CD14-positive monocyte (primary cell): ENCODE measurements at regions not wholly inside any gene's neighbourhood (a gene's known extent, or its start where the extent isn't known, plus 50 kb on each side); places are given as distances from the start of the nearest gene placed in this dataset.
"Not testable (repeated sequence)": the region's sequence is repeated elsewhere in the genome, so short reads cannot be mapped to it uniquely, and the experiment has no call there.

Source experiments
- DNase-seq, 3 donors: peaks; one replicate each; pipeline ENCODE4 v3.0.0-alpha.2; 2011 to 2022
- H2AFZ ChIP-seq: 2 replicates; pipeline ENCODE4 v1.6.0; 2012; ENCODE audit warnings: mild to moderate bottlenecking, low read depth, low read length, inconsistent platforms; ENCODE audit not compliant: insufficient read depth, poor library complexity, severe bottlenecking
- H3K27ac ChIP-seq, 2 donors: 1 replicate in 1 of 2; 2 replicates in 1 of 2; pipeline ENCODE4 v1.5.1; 2012 to 2013; ENCODE audit warnings: low read length in 2 of 2, control low read depth in 1 of 2, inconsistent platforms in 1 of 2, low read depth in 1 of 2, mild to moderate bottlenecking in 1 of 2
- H3K27me3 ChIP-seq, 2 donors: one replicate each; pipeline versions ENCODE4 v1.6.0 to v1.6.1; 2011 to 2013; ENCODE audit warnings: low read length in 2 of 2; ENCODE audit not compliant: control insufficient read depth in 2 of 2, insufficient read depth in 2 of 2
- H3K36me3 ChIP-seq, 2 donors: replicated peaks in 1 of 2; 1 replicate in 1 of 2; 2 replicates in 1 of 2; pipeline versions ENCODE4 v1.5.1 to v1.6.1; 2012 to 2013; ENCODE audit warnings: low read length in 2 of 2, control low read depth in 1 of 2, inconsistent platforms in 1 of 2, mild to moderate bottlenecking in 1 of 2; ENCODE audit not compliant: insufficient read depth in 2 of 2, control insufficient read depth in 1 of 2
- H3K4me1 ChIP-seq, 2 donors: 1 replicate in 1 of 2; 2 replicates in 1 of 2; pipeline versions ENCODE4 v1.5.1 to v1.6.1; 2012 to 2013; ENCODE audit warnings: low read length in 2 of 2, control low read depth in 1 of 2, inconsistent platforms in 1 of 2, mild to moderate bottlenecking in 1 of 2, moderate library complexity in 1 of 2; ENCODE audit not compliant: insufficient read depth in 2 of 2, control insufficient read depth in 1 of 2
- H3K4me2 ChIP-seq: replicated peaks from 2 replicates; pipeline ENCODE3; 2012; ENCODE audit warnings: low read length, moderate library complexity, mild to moderate bottlenecking; ENCODE audit not compliant: poor library complexity, severe bottlenecking; ENCODE audit errors: extremely low read depth
- H3K4me3 ChIP-seq, 3 experiments: fragments of 200-600 bp in 1 of 3; sonication (generic) in 1 of 3; replicated peaks in 1 of 3; 1 replicate in 2 of 3; 2 replicates in 1 of 3; pipeline ENCODE4 v1.5.1; 2011 to 2013; ENCODE audit warnings: low read length in 3 of 3, mild to moderate bottlenecking in 3 of 3, control low read depth in 2 of 3, low read depth in 2 of 3, inconsistent platforms in 1 of 3, moderate library complexity in 1 of 3
- H3K79me2 ChIP-seq: 2 replicates; pipeline ENCODE4 v1.6.0; 2012; ENCODE audit warnings: mild to moderate bottlenecking, control low read depth, inconsistent platforms, low read length, moderate library complexity; ENCODE audit not compliant: insufficient read depth
- H3K9ac ChIP-seq: 2 replicates; pipeline ENCODE4 v1.6.0; 2017; ENCODE audit warnings: low read length, mild to moderate bottlenecking; ENCODE audit not compliant: insufficient read depth, poor library complexity, severe bottlenecking
- H3K9me3 ChIP-seq, 2 donors: replicated peaks in 1 of 2; 1 replicate in 1 of 2; 2 replicates in 1 of 2; pipeline versions ENCODE4 v1.5.1 to v1.6.1; 2012 to 2013; ENCODE audit warnings: low read length in 2 of 2, control low read depth in 1 of 2; ENCODE audit not compliant: control insufficient read depth in 1 of 2, insufficient read depth in 1 of 2
- H4K20me1 ChIP-seq: 2 replicates; pipeline ENCODE4 v1.6.0; 2012; ENCODE audit warnings: mild to moderate bottlenecking, low read length, control low read depth, moderate library complexity; ENCODE audit not compliant: insufficient read depth
- H3K27ac Mint-ChIP-seq, 7 donors: one replicate each; pipeline ENCODE4 v1.8.0; 2020; ENCODE audit warnings: mild to moderate bottlenecking in 7 of 7, mixed read lengths in 7 of 7, moderate library complexity in 6 of 7, inconsistent platforms in 2 of 7
- H3K27me3 Mint-ChIP-seq, 3 donors: one replicate each; pipeline ENCODE4 v1.8.0; 2021 to 2022; ENCODE audit warnings: low read depth in 3 of 3, mild to moderate bottlenecking in 3 of 3, mixed read lengths in 3 of 3, moderate library complexity in 3 of 3, inconsistent platforms in 1 of 3
- H3K36me3 Mint-ChIP-seq, 2 donors: one replicate each; pipeline ENCODE4 v1.8.0; 2020; ENCODE audit warnings: mixed read lengths in 2 of 2, inconsistent platforms in 1 of 2, mild to moderate bottlenecking in 1 of 2
- H3K4me1 Mint-ChIP-seq: one replicate; pipeline ENCODE4 v1.8.0; 2020; ENCODE audit warnings: mild to moderate bottlenecking, mixed read lengths
- H3K4me3 Mint-ChIP-seq, 2 donors: one replicate each; pipeline ENCODE4 v1.8.0; 2020; ENCODE audit warnings: mild to moderate bottlenecking in 2 of 2, mixed read lengths in 2 of 2, moderate library complexity in 1 of 2
- H3K9me3 Mint-ChIP-seq, 7 donors: one replicate each; pipeline ENCODE4 v1.8.0; 2020 to 2022; ENCODE audit warnings: mixed read lengths in 7 of 7, mild to moderate bottlenecking in 6 of 7, moderate library complexity in 6 of 7, inconsistent platforms in 2 of 7
- CTCF ChIP-seq: fragments of 200-600 bp; IDR thresholded peaks from one replicate; pipeline ENCODE4 v1.8.0; 2022; ENCODE audit warnings: antibody characterized with exemption, mild to moderate bottlenecking
- WGBS: methylation state at CpG from one replicate; pipeline ENCODE4 v1.1.5; 2013; ENCODE audit warnings: missing lambda C conversion rate; ENCODE audit not compliant: insufficient coverage; 5-methylcytosine and 5-hydroxymethylcytosine counted together
- intact Hi-C, 2 donors: fragments of 100-400 bp; cut with micrococcal nuclease; formaldehyde crosslinking; loops; one replicate each; pipeline versions ENCODE4 v1.15.0 to v1.15.1; 2023

DNA sequence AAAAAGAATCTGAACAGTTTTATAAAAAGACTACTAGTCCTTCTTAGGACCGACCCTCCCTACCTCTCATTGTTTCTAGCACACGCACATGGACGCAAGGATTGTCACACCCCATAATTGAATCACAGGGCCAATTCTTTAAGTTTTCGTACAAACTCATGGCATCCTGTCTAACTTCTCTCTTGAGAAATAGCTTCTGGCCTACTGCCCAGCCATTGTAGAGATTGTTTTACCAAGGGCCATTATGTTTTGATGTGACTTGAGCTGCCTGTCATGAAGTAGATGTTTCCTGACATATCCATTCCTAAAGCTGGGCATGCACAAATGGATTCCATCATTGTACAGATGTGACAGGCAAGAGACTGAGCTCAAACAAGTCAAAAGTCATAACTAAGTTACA lies 1672.1 kb upstream of the C9orf72 start:
- Mint-ChIP-seq H3K9me3 (peaks cover 0 to 3% (median 2%) of the 10 kb centered on the region in 7 donors), H3K4me3 (no peak overlapping the region), H3K4me1 (no peaks in the 10 kb centered on the region), H3K27me3 (no peaks in the 10 kb centered on the region), H3K36me3 (no peaks in the 10 kb centered on the region), H3K27ac (no peak overlapping the region)
- Histone ChIP-seq H3K9me3 (peaks cover 0 to 3% of the 10 kb centered on the region in 2 donors), H3K79me2 (no peaks in the 10 kb centered on the region), H2AFZ (no peak overlapping the region), H3K4me1 (no peaks in the 10 kb centered on the region), H3K27me3 (no peaks in the 10 kb centered on the region), H3K4me3 (no peak overlapping the region), H3K9ac (no peak overlapping the region), H3K4me2 (no peak overlapping the region), H3K36me3 (no peaks in the 10 kb centered on the region), H3K27ac (no peak overlapping the region), H4K20me1 (no peaks in the 10 kb centered on the region)
- WGBS: 97% methylated on average over 3 of the region's 4 CpGs
- intact Hi-C loops: no loop called here
- no peak for DNase-seq
- TF ChIP-seq CTCF: no peak

DNA sequence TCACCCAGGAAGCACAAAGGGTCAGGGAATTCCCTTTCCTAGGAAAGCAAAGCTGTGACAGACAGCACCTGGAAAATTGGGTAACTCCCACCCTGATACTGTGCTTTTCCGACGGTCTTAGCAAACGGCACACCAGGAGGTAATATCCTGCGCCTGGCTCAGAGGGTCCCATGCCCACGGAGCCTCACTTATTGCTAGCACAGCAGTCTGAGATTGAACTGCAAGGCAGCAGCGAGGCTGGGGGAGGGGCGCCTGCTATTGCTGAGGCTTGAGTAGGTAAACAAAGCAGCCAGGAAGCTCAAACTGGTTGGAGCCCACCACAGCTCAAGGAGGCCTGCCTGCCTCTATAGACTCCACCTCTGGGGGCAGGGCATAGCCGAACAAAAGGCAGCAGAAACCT lies 1697.1 kb upstream of the C9orf72 start:
- H2AFZ ChIP-seq, H3K27ac Mint-ChIP-seq, H3K4me3 ChIP-seq, H3K27ac ChIP-seq, H3K27me3 ChIP-seq, H4K20me1 ChIP-seq, H3K4me3 Mint-ChIP-seq, H3K9me3 ChIP-seq, H3K4me1 ChIP-seq, H3K9ac ChIP-seq, H3K4me1 Mint-ChIP-seq, intact Hi-C loops, H3K27me3 Mint-ChIP-seq, H3K36me3 ChIP-seq, H3K36me3 Mint-ChIP-seq, DNase-seq, H3K79me2 ChIP-seq, H3K4me2 ChIP-seq: not testable (repeated sequence)
- H3K9me3 Mint-ChIP-seq: peaks cover 2 to 20% (median 12%) of the 10 kb centered on the region in 7 donors
- 97% methylated on average over 5 of the region's 8 CpGs for WGBS
